ENCODE measurements at regions not wholly inside any gene's neighbourhood (a gene's known extent, or its start where the extent isn't known, plus 50 kb on each side); places are given as distances from the start of the nearest gene placed in this dataset.

- Histone ChIP-seq H3K27ac (no peak overlapping the region), H3K36me3 (ENCODE audit: control insufficient read depth, insufficient read depth, low read length) (no peaks in the 10 kb centered on the region), H3K9ac (no peak overlapping the region), H3K4me1 (no peaks in the 10 kb centered on the region), H2AFZ (no peak overlapping the region), H3K4me2 (ENCODE audit: low read length) (no peak overlapping the region), H3K79me2 (no peaks in the 10 kb centered on the region), H3K9me3 (ENCODE audit: control insufficient read depth, low read length) (no peaks in the 10 kb centered on the region), H3K27me3 (ENCODE audit: control insufficient read depth, insufficient read depth, low read length) (no peaks in the 10 kb centered on the region), H3K4me3 (ENCODE audit: low read depth, low read length) (no peak overlapping the region)
- TF ChIP-seq CTCF (IDR thresholded peaks at IDR 0.05), result no peak
Observed at GRCh38 chr4:159871141-159871540, 768.3 kb downstream of the RAPGEF2 start.

GRCh38 chr4:159881158-159881557, 778.3 kb downstream of the RAPGEF2 start:
- H3K36me3 ChIP-seq (ENCODE audit: control insufficient read depth, insufficient read depth, low read length), result no peaks in the 10 kb centered on the region
- no peak overlapping the region for H2AFZ ChIP-seq
- H3K27me3 ChIP-seq (ENCODE audit: control insufficient read depth, insufficient read depth, low read length), result no peaks in the 10 kb centered on the region
- no peak for TF ChIP-seq CTCF (IDR thresholded peaks at IDR 0.05)
- H3K9me3 ChIP-seq (ENCODE audit: control insufficient read depth, low read length), result no peaks in the 10 kb centered on the region
- H3K4me3 ChIP-seq (ENCODE audit: low read depth, low read length), result no peak overlapping the region
- no peak overlapping the region for H3K4me2 ChIP-seq (ENCODE audit: low read length)
- no peaks in the 10 kb centered on the region for H3K79me2 ChIP-seq
- H3K4me1 ChIP-seq, result no peaks in the 10 kb centered on the region
- no peak overlapping the region for H3K9ac ChIP-seq
- no peak overlapping the region for H3K27ac ChIP-seq

GRCh38 chr4:159884989-159885388, 782.1 kb downstream of the RAPGEF2 start:
- no peaks in the 10 kb centered on the region for H3K36me3 ChIP-seq (ENCODE audit: control insufficient read depth, insufficient read depth, low read length)
- H3K79me2 ChIP-seq, result no peaks in the 10 kb centered on the region
- no peaks in the 10 kb centered on the region for H3K9me3 ChIP-seq (ENCODE audit: control insufficient read depth, low read length)
- no peak overlapping the region for H3K9ac ChIP-seq
- H3K4me1 ChIP-seq, result no peaks in the 10 kb centered on the region
- no peak overlapping the region for H2AFZ ChIP-seq
- no peak overlapping the region for H3K27ac ChIP-seq
- no peak overlapping the region for H3K4me3 ChIP-seq (ENCODE audit: low read depth, low read length)
- H3K4me2 ChIP-seq (ENCODE audit: low read length), result no peak overlapping the region
- no peaks in the 10 kb centered on the region for H3K27me3 ChIP-seq (ENCODE audit: control insufficient read depth, insufficient read depth, low read length)
- TF ChIP-seq CTCF (IDR thresholded peaks at IDR 0.05), result no peak

- Histone ChIP-seq H3K4me3 (ENCODE audit: low read depth, low read length) (no peak overlapping the region), H3K4me1 (no peaks in the 10 kb centered on the region), H3K79me2 (no peaks in the 10 kb centered on the region), H3K9ac (no peak overlapping the region), H3K27ac (no peak overlapping the region), H3K36me3 (ENCODE audit: control insufficient read depth, insufficient read depth, low read length) (no peaks in the 10 kb centered on the region), H3K9me3 (ENCODE audit: control insufficient read depth, low read length) (no peaks in the 10 kb centered on the region), H2AFZ (no peak overlapping the region), H3K4me2 (ENCODE audit: low read length) (no peak overlapping the region), H3K27me3 (ENCODE audit: control insufficient read depth, insufficient read depth, low read length) (no peaks in the 10 kb centered on the region)
- TF ChIP-seq CTCF (IDR thresholded peaks at IDR 0.05), result no peak
Observed at GRCh38 chr4:159899596-159899995, 796.7 kb downstream of the RAPGEF2 start.

- H3K4me2 ChIP-seq (ENCODE audit: low read length), result no peak overlapping the region
Observed at GRCh38 chr4:159900562-159900961, 797.7 kb downstream of the RAPGEF2 start.

More at GRCh38 chr4:159900562-159900961, 797.7 kb downstream of the RAPGEF2 start:
- no peaks in the 10 kb centered on the region for H3K36me3 ChIP-seq (ENCODE audit: control insufficient read depth, insufficient read depth, low read length)
- no peaks in the 10 kb centered on the region for H3K79me2 ChIP-seq
- TF ChIP-seq CTCF (IDR thresholded peaks at IDR 0.05), result no peak
- no peak overlapping the region for H3K4me3 ChIP-seq (ENCODE audit: low read depth, low read length)
- H2AFZ ChIP-seq, result no peak overlapping the region
- H3K27ac ChIP-seq, result no peak overlapping the region
- H3K9me3 ChIP-seq (ENCODE audit: control insufficient read depth, low read length), result no peaks in the 10 kb centered on the region
- no peaks in the 10 kb centered on the region for H3K27me3 ChIP-seq (ENCODE audit: control insufficient read depth, insufficient read depth, low read length)
- no peak overlapping the region for H3K9ac ChIP-seq
- H3K4me1 ChIP-seq, result no peaks in the 10 kb centered on the region

All from parathyroid adenoma (tissue), 2 donors.